ENCODE measurements at regions not wholly inside any gene's neighbourhood (a gene's known extent, or its start where the extent isn't known, plus 50 kb on each side); places are given as distances from the start of the nearest gene placed in this dataset.

GRCh38 chr20:21607971-21608725, 94.3 kb upstream of the NKX2-2 start:
- Histone ChIP-seq H3K4me1 (no peaks in the 10 kb centered on the region), H3K27ac (no peak overlapping the region), H3K4me3 (no peak overlapping the region), H3K27me3 (no peaks in the 10 kb centered on the region), H3K9me3 (no peaks in the 10 kb centered on the region), H3K36me3 (no peaks in the 10 kb centered on the region)
- DNase-seq = no peak
- no peak for TF ChIP-seq POLR2A (IDR thresholded peaks at IDR 0.05)
- TF ChIP-seq, protein P1, sequence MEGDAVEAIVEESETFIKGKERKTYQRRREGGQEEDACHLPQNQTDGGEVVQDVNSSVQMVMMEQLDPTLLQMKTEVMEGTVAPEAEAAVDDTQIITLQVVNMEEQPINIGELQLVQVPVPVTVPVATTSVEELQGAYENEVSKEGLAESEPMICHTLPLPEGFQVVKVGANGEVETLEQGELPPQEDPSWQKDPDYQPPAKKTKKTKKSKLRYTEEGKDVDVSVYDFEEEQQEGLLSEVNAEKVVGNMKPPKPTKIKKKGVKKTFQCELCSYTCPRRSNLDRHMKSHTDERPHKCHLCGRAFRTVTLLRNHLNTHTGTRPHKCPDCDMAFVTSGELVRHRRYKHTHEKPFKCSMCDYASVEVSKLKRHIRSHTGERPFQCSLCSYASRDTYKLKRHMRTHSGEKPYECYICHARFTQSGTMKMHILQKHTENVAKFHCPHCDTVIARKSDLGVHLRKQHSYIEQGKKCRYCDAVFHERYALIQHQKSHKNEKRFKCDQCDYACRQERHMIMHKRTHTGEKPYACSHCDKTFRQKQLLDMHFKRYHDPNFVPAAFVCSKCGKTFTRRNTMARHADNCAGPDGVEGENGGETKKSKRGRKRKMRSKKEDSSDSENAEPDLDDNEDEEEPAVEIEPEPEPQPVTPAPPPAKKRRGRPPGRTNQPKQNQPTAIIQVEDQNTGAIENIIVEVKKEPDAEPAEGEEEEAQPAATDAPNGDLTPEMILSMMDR (IDR thresholded peaks at IDR 0.05) = no peak

DNA sequence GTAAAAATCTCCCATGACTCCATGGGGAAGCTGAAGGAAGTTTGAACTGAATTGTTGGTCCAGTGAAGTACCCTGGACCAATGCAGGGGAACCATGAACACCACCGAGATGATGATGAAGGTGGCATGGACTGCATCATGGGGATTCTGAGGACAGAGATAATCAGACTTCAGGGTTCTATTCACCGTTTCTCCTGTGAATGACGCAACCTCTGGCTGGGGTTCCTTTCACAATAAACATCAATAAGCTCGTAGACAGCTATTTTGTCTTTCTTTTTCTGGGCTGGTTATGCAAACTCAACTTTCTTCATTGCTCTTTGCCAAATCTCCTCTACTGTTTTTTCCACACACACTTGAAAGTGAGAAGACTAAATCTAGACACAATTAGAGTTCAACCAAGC, 87.9 kb upstream of the NKX2-2 start:
- no peak for DNase-seq
- no peaks in the 10 kb centered on the region for H3K9me3 ChIP-seq
- no peak overlapping the region for H3K27ac ChIP-seq
- H3K36me3 ChIP-seq = no peaks in the 10 kb centered on the region
- H3K4me1 ChIP-seq = no peaks in the 10 kb centered on the region
- no peaks in the 10 kb centered on the region for H3K27me3 ChIP-seq
- TF ChIP-seq, protein P1 (IDR thresholded peaks at IDR 0.05) = no peak
- TF ChIP-seq POLR2A (IDR thresholded peaks at IDR 0.05) = no peak
- H3K4me3 ChIP-seq = no peak overlapping the region

DNA sequence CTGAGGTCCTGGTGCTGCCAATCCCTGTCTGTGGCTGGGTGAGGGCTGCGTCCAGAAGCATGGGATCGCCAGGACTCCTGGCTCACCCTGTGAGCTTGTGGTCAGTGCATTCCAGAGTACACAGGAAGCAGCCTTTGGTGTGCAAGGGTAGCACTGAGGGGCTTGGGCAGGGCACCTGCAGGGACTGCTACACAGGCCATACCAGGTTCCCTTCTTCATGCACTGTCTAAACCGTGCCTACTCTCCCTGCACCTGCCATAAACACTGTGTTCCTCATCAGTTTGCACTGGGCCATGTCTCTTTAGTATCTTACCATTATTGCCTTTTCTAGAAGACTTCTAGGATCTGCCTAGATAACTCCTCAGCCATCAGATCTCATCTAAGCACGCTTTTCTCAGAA, 72.8 kb upstream of the NKX2-2 start:
- Histone ChIP-seq H3K27ac (no peak overlapping the region), H3K4me1 (no peaks in the 10 kb centered on the region), H3K9me3 (no peaks in the 10 kb centered on the region), H3K36me3 (no peaks in the 10 kb centered on the region), H3K27me3 (no peaks in the 10 kb centered on the region), H3K4me3 (no peak overlapping the region)
- DNase-seq = no peak
- no peak for TF ChIP-seq POLR2A (IDR thresholded peaks at IDR 0.05)
- TF ChIP-seq, protein P1 (IDR thresholded peaks at IDR 0.05) = no peak

GRCh38 chr20:21583486-21584168, 69.8 kb upstream of the NKX2-2 start:
- Histone ChIP-seq H3K36me3 (no peaks in the 10 kb centered on the region), H3K9me3 (no peaks in the 10 kb centered on the region), H3K4me1 (no peaks in the 10 kb centered on the region), H3K27ac (no peak overlapping the region), H3K27me3 (no peaks in the 10 kb centered on the region), H3K4me3 (no peak overlapping the region)
- DNase-seq = no peak
- TF ChIP-seq, protein P1 (IDR thresholded peaks at IDR 0.05) = no peak
- TF ChIP-seq POLR2A (IDR thresholded peaks at IDR 0.05) = no peak

DNA sequence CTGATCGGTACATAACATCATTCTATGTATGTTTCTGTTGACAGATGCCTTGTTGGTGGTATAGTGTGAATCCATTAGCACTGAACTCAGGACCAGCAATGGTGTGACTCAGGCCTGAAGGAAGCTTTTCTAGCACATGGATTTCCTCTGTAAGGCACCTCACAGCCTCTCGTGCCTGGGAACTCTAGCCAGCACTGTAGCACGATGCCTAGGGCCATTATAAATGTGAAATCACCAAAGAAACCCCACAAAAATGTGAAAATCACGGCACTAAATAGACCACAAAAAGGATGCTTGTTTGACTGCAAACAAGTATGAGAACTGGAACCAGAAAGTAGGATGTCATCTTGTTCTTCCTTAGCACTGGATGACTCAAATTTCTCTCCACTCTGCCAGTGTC, 63.7 kb upstream of the NKX2-2 start:
- no peak for DNase-seq
- no peaks in the 10 kb centered on the region for H3K4me1 ChIP-seq
- H3K4me3 ChIP-seq = no peak overlapping the region
- H3K36me3 ChIP-seq = no peaks in the 10 kb centered on the region
- H3K9me3 ChIP-seq = no peaks in the 10 kb centered on the region
- no peaks in the 10 kb centered on the region for H3K27me3 ChIP-seq
- H3K27ac ChIP-seq = no peak overlapping the region
- no peak for TF ChIP-seq POLR2A (IDR thresholded peaks at IDR 0.05)
- TF ChIP-seq, protein P1 (IDR thresholded peaks at IDR 0.05) = no peak

All from Peyer's patch (tissue), 4 donors.